GM19035 (cell line): ENCODE measurements at regions not wholly inside any gene's neighbourhood (a gene's known extent, or its start where the extent isn't known, plus 50 kb on each side); places are given as distances from the start of the nearest gene placed in this dataset.
"Not testable (repeated sequence)": the region's sequence is repeated elsewhere in the genome, so short reads cannot be mapped to it uniquely, and the experiment has no call there.

Experiments used
- ATAC-seq: cut with Tn5 transposase; IDR thresholded peaks from one replicate; pipeline ENCODE4 v1.9.1; 2021; ENCODE audit not compliant: unreplicated experiment

- no peak for ATAC-seq
These were observed 630.1 kb upstream of the KCNMB2 start for GRCh38 chr3:177906126-177906511.

GRCh38 chr3:177906578-177907229, 629.5 kb upstream of the KCNMB2 start:
- no peak for ATAC-seq

- ATAC-seq: not testable (repeated sequence)
These were observed 626.7 kb upstream of the KCNMB2 start for GRCh38 chr3:177909530-177909929.

DNA sequence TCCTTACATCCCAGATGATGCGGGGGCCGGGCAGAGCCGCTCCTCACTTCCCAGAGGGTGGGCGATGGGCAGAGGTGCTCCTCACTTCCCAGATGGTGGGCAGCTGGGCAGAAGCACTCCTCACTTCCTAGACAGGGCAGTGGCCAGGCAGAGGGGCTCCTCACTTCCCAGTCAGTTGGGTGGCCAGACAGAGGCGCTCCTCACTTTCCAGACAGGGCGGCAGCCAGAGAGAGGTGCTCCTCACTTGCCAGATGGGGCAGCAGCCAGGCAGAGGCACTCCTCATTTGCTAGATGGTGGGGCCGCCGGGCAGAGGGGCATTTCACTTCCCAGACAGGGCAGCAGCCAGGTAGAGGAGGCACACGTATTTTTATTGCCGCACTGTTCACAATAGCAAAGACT, 622.0 kb upstream of the KCNMB2 start:
- ATAC-seq: no peak

DNA sequence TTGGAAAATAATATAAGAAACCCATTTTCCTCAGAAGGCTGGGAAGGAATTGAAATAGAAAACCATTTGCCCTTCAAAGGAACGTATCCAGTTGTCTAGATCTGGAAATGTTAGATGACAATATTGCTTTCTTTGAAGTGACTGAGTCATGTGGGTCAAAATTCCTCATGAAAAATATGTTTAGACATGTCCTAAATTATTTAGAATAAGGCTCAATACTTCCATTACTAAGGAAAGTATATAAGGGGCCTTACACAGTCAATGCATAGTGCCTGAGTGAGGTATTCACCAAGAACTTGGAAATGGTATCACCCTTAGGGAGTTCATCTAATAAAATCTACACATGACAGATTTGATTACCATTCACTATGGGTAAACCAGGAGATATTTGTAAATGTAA, 619.8 kb upstream of the KCNMB2 start:
- ATAC-seq: no peak

DNA sequence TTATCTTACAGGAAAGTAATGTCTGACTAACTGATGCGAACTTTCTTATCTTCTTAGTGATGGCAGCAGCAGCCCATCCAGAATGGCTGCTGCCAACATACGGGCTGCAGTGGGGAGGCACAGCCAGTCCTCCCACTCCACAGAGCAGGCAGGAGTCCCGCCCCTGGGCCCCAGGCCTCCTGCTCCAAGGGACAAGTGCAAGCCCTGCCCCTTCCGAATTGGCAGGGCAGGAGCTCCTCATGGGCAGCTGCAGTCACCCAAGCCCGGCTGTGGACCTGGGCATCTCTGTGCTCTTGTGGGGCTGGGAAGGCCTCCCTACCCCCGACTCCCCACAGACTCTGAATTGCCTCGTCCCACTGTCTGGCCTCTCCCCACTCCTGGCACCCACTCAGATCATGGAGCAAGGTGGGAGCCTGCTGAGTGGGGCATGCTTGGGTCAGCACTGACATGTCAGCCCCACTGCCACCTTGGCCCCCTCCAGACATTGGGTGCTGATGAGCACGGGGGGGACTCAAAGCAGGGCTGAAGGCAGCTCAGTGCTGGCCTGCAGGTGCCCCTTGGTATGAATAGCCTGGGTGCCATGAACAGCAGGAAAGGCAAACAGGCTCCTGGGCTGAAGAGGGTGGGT, 618.9 kb upstream of the KCNMB2 start:
- ATAC-seq: no peak

DNA sequence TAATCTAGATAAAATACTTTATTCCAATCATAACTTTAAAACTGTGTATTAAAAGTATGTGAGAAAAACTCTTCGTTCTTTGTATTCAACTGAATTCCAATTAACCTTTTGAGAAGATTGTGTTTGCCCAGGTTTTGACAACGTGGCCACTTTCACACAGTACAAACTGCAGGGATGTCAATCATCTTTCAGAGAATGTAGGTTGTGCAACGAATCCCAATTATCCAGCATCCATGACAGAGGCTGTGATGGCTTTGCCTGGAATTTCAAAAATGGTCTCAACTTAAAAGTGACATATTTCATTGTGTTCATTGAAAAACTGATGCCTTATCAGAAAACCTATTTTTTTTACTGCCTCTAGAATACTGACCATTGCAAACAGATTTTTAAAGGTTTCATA, 615.1 kb upstream of the KCNMB2 start:
- ATAC-seq: no peak

GRCh38 chr3:177924261-177924660, 612.0 kb upstream of the KCNMB2 start:
- no peak for ATAC-seq

DNA sequence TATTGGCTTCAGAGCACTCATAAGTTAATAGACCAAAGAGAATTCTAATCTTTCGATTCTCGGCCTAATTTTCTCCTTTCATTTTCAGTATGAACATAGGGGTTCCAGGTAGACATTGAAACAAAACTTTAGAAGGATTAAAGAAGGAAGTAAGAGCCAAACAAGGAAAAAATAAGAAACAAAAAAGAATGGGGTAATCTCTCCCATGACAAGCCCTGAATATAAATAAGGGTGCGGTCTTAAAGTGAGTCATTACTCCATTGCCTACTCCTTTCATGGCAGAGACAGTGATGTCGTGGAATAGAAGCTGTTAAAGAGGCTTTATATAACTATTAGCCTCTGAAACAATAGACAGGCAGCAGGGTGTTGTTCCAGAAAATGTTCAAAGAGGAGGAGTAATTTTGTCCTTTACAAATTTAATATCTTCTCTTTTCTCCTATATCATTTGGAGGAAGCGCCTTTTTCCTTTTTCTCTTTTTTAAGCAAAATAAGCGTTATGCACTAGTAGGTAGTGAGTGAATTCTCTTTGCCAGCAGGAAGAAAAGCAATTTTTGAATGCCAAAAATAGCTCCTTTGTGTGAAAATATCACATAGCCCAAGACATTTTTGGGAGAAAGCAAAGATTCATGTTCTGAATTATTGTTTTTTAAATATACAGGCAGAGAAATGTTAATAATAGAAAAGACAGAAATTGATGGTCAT, 607.9 kb upstream of the KCNMB2 start:
- peak; percentile 73 for ATAC-seq

GRCh38 chr3:177929310-177929709, 606.9 kb upstream of the KCNMB2 start:
- no peak for ATAC-seq

GRCh38 chr3:177930771-177931170, 605.5 kb upstream of the KCNMB2 start:
- ATAC-seq: no peak

DNA sequence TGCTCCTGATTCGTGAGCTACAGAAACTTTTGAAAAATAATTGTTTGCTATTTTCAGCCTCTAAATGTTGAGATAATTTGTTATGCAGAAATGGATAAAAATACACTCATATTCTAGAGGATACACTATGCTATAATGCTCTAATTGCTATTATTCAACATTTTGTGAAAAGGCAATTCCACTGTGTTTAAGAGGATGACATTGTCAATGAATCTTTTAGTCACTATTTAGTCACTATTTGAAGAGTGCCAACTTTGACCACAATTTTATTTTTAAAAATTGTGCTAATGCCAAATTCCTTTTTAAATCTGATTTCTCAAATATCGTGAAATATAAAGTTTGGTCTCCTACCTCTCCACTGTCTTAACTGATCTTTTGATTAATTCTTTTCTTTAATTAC, 604.9 kb upstream of the KCNMB2 start:
- no peak for ATAC-seq

DNA sequence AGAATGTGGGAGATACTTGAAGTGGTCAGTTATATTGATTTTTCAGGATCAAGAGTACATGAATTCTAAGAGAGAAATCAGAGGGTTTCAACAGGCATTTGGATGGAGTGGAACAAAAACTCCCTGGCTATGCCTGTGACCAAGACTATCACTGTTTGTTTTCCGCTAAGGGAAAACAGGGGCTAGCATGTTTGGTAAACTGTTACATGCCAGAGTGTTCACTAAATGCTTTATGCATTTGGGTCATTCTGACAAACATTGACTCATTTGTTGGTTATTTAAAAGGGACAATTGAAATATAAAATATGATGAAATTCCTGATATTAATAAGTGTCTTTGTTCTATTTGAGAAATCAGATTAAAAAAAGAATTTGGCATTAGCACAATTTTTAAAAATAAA, 603.9 kb upstream of the KCNMB2 start:
- ATAC-seq: no peak

GRCh38 chr3:177932750-177933660, 603.2 kb upstream of the KCNMB2 start:
- ATAC-seq: no peak

DNA sequence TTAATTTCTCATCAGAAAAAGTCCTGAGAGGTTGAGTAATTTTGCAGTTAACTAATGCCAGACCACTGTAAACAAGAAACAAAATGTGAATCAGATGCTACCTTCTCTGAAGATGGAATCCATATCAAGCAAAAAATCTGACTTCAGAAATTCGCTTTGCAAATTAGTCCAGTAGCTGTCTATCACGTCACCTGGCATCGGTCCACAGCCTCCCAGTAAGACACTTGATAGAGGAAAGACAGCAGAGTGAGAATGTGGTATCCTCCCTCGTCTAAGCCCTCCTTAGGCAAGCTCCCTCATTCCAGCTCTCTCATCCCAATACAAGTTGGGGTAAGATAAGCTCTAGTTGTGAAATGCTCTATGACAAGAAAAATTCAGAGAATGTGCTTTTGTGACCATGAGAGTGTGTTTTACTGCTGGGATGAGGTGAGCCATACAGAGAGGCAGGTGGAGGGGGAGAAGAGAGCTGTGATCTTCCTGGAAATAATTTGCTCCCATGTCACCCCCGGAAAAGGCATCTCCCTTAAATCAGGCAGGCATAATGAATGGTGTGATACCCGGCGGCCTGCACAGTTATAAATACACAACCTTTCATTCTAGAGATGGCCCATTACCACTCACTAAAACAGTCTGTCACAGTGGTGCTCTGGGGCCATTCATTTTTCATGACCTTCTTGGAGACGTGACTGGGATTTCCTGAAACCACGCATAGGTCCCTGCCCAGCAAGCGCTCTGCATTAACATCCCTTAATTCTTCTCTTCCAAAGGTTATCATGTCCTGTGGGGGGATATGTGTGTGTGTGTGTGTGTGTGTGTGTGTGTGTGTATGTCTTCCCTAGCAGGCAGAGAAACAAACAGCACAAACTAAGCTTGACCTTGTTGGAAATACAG, 602.0 kb upstream of the KCNMB2 start:
- ATAC-seq: no peak

DNA sequence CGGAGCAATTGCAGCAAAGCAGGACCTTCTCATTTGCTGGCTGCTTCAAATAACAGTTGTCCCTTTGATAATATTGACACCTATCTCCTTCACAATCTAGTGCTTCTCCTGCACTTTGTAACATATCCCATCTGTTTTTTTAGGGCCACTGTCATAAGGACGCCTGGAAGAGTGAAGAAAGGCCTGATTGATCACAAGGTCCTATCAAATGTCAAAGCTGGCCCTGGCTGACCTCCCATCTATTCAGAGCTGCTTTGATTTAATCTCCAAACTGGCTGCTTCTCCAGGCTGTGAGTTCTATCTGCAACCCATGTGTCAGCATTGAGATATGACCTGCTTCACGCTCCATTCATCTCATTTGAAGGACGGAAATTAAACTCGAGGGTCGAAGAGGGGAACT, 601.2 kb upstream of the KCNMB2 start:
- ATAC-seq: no peak

DNA sequence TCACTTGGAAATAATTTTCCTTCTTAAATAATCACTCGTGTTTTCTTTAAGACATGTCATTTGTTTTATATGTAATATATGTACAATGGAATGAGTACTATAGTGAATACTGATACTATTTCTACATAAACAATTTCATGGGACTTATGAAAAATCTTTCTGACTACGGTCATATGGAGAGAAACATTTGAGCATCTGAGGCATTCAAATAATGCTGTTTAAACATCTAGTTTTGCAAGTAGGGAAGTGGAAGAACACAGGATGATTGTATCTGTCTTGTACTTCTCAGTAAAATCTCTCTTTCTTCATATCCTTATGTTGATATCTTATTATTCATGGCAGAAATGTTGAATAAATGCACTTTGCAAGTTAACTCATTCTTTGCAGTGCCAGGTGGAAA, 599.5 kb upstream of the KCNMB2 start:
- no peak for ATAC-seq

- ATAC-seq: no peak
These were observed 593.3 kb upstream of the KCNMB2 start for GRCh38 chr3:177942911-177943310.

- no peak for ATAC-seq
These were observed 592.0 kb upstream of the KCNMB2 start for GRCh38 chr3:177944228-177944661.

DNA sequence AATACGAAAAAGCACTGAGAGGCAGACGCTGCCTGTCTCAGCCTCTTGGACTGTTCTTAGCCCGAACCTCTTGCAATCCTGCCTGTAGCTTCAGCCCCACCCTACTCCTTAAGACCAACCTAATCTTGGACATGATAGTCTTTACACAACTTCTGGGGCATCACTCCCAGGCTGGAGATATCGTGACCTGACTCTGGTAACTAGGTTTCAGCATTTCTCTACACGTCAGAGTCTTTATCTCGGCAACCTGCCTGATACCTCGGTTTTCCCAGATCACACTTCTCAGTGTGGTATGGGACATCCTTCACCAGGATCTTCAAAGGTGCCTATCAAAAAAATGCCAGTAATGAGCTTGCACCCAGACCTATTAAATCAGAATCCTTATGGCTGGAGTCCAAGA, 590.2 kb upstream of the KCNMB2 start:
- ATAC-seq: no peak
